ENCODE measurements at regions not wholly inside any gene's neighbourhood (a gene's known extent, or its start where the extent isn't known, plus 50 kb on each side); places are given as distances from the start of the nearest gene placed in this dataset.

DNA sequence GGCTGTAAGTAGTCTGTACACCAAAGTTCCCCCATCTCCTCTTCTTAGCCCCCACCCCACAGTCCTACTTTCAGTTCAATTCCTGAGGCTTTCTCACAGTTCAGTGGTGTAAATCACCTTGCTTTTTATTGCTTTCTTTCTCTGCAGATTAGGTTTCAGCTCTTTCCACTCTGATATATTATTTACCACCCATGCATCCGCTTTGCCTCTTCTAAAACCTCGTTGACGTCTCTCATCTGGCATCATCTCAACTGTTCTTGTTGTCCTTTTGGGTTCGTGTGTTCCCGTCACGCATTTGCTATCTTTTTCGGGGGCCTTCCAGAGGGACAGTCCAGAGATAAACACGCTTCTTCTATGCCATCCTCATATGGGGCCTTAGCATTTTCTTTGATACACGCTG, 597.9 kb upstream of the DPP6 start:
- no peak for TF ChIP-seq POLR2A (IDR thresholded peaks at IDR 0.05)
- TF ChIP-seq, protein P1, sequence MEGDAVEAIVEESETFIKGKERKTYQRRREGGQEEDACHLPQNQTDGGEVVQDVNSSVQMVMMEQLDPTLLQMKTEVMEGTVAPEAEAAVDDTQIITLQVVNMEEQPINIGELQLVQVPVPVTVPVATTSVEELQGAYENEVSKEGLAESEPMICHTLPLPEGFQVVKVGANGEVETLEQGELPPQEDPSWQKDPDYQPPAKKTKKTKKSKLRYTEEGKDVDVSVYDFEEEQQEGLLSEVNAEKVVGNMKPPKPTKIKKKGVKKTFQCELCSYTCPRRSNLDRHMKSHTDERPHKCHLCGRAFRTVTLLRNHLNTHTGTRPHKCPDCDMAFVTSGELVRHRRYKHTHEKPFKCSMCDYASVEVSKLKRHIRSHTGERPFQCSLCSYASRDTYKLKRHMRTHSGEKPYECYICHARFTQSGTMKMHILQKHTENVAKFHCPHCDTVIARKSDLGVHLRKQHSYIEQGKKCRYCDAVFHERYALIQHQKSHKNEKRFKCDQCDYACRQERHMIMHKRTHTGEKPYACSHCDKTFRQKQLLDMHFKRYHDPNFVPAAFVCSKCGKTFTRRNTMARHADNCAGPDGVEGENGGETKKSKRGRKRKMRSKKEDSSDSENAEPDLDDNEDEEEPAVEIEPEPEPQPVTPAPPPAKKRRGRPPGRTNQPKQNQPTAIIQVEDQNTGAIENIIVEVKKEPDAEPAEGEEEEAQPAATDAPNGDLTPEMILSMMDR (IDR thresholded peaks at IDR 0.05): no peak
- no peak for TF ChIP-seq POLR2AphosphoS5 (IDR thresholded peaks at IDR 0.05)
